Ecto neural progenitor cell (in vitro differentiated cells): ENCODE measurements at regions not wholly inside any gene's neighbourhood (a gene's known extent, or its start where the extent isn't known, plus 50 kb on each side); places are given as distances from the start of the nearest gene placed in this dataset.
"Not testable (repeated sequence)": the region's sequence is repeated elsewhere in the genome, so short reads cannot be mapped to it uniquely, and the experiment has no call there.

Experiments used
- DNase-seq: peaks from one replicate; pipeline ENCODE4 v3.0.0-alpha.2; 2018; ENCODE audit warnings: low spot score

DNA sequence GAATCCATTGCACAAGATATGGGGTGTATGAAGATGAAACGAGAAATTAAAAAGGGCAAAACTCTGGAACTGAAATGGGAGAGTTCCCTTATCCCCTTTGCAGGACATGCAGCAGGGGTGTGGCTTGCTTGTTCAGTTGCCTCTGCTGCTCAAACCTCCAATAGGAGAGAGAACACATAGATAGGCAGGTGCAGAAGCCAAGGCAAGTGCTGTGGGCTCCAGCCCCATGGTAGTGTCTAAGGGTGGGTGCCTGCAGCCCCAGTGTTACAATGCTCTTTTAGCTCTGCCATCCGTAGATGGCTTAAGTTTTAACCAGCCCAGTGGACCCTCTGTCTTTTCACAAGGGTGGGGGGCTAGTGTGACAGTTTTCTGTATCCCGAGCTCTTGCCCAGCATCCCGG is 69.7 kb downstream of the CMAS start:
- DNase-seq, result no peak

DNA sequence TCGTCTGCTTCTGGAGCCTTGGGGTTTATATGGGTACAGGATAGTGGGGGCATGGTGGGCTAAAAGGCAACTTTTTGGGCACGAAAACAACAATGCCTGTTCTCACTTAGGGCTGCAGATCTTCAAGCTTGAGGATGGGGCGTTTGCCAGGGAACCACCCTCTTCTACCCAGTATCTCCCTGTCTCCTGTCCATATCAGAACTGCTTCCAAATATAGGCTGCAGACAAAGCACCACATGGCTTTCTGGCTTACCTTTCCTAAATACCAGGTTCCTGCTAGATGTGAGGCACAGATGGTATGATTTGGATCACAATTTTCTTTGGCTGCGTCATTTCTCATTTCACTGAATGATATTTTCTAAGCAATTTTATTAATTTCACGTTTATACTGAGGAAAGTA is 70.4 kb downstream of the CMAS start:
- no peak for DNase-seq

- no peak for DNase-seq
Measured at GRCh38 chr12:22117563-22118237, 71.7 kb downstream of the CMAS start.

DNA sequence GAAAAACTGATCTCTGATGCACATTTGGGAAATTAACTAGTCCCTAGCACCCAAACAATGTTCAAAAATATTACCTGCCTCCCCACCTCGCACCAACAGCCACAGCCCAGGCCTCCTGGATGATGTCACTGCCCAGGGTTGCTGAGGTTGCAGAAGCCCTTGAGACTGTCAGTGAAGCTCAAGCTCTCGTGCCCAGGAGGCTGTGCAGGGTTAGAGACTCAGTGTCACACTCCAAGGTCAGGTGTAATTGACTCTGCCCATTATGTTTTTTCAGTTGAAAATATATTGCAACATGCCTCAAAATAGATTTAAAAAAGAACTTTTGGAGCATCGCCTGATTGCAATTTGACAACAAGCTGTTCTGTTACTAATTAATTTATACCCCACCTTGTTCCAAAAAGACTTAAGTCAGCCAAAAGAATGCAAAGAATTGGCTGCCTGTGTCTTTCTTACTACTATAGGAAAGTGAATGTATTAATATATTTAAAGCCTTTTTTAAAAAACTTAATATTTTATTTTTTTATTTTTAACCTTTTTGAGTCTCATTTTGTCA is 72.3 kb downstream of the CMAS start:
- DNase-seq, result no peak

DNA sequence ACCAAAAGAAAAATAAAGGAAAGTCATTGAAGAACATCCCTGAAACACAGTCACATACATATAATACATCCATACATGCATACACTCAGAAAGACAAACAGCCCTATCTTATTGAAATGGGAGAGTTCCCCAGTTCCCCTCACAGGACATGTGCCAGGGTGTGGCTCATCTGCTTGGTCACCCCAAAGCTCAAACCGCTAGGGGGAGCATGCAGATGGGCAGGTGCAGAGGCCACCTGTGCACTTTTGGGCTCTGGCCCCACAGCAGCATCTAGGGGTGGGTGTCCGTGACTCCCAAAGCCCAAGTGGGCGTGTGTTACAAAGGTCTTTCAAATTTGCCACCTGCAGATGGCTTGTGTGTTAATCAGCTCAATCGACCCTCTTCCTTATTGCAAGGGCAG is 75.2 kb downstream of the CMAS start:
- peak; percentile 53 for DNase-seq

DNA sequence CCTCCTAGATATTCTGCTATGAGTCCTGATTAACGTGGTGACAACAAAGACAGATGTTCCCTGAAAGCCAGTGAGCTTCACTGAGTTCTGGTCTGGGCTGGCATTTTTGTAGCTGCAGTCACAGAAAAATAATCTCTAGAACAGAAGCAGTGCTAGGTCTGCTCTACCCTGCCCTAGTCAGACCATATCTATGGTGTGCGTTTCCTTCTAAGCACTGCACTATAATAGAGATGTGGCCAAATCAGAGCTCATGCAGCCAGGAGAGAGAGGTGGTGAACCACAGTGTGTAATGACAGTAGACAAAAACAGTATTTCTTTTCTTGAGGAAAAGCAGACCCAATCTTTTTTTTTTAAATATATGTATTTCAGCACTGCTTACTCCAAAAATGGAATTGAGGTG is 76.3 kb downstream of the CMAS start:
- no peak for DNase-seq

GRCh38 chr12:22124987-22125386 is 79.0 kb downstream of the CMAS start:
- DNase-seq, result no peak

DNA sequence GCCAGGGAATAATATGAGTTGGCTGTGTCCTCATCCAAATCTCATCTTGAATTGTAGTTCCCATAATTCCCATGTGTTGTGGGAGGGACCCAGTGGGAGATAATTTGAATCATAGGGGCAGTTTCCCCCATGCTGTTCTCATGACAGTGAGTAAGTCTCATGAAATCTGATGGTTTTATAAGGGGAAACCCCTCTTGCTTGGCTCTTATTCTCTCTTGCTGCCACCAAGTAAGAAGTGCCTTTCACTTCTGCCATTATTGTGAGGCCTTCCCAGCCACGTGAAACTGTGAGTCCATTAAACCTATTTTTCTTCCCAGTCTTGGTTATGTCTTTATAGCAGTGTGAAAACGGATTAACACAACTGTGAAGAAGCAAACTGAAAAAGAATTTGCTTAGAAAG is 80.1 kb downstream of the CMAS start:
- not testable (repeated sequence) for DNase-seq

DNA sequence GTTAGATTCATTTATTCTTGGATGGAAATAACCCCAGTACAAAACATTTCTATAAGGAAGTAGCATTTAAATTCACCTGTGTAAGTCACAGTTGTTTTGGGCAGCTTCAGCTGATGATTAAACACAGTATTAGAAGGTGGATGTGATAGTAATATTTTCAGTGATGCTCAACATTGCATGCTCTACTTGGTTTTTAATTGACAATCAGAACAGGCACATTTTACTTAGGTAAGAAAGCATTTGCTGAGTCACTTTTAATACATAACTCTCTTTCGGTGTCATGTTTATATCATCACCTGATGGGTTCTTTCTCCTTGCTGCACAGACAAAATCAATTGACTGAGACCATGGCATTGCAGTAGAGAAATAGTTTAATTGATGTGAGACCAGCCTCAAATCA is 80.7 kb downstream of the CMAS start:
- DNase-seq, result no peak

- no peak for DNase-seq
Measured at GRCh38 chr12:22130671-22131070, 84.7 kb downstream of the CMAS start.

GRCh38 chr12:22136604-22137117 is 90.6 kb downstream of the CMAS start:
- not testable (repeated sequence) for DNase-seq
